ENCODE measurements at regions not wholly inside any gene's neighbourhood (a gene's known extent, or its start where the extent isn't known, plus 50 kb on each side); places are given as distances from the start of the nearest gene placed in this dataset.

- DNase-seq (ENCODE audit: low spot score, unreplicated experiment), result no peak
- Mint-ChIP-seq H3K4me1 (ENCODE audit: low read depth) (peaks cover 4% of the 10 kb centered on the region), H3K9me3 (ENCODE audit: low read depth) (peaks cover 3% of the 10 kb centered on the region)
Observed at GRCh38 chr11:98104249-98104648, 916.5 kb upstream of the CNTN5 start.

GRCh38 chr11:98107736-98108135 is 913.0 kb upstream of the CNTN5 start:
- TF ChIP-seq CTCF (IDR thresholded peaks at IDR 0.05; ENCODE audit: unreplicated experiment), result no peak
- H3K36me3 Mint-ChIP-seq (ENCODE audit: insufficient read depth), result no peaks in the 10 kb centered on the region
- peaks cover 8% of the 10 kb centered on the region for H3K27me3 Mint-ChIP-seq
- H3K27ac Mint-ChIP-seq, result no peak overlapping the region
- H3K4me3 Mint-ChIP-seq (ENCODE audit: low read depth), result no peak overlapping the region
- DNase-seq (ENCODE audit: low spot score, unreplicated experiment), result no peak
- no peaks in the 10 kb centered on the region for H3K9me3 Mint-ChIP-seq (ENCODE audit: low read depth)
- peaks cover 4% of the 10 kb centered on the region for H3K4me1 Mint-ChIP-seq (ENCODE audit: low read depth)

More at GRCh38 chr11:98104249-98104648, 916.5 kb upstream of the CNTN5 start:
- Mint-ChIP-seq H3K27me3 (no peaks in the 10 kb centered on the region), H3K27ac (no peak overlapping the region), H3K4me3 (ENCODE audit: low read depth) (no peak overlapping the region), H3K36me3 (ENCODE audit: insufficient read depth) (no peaks in the 10 kb centered on the region)
- no peak for TF ChIP-seq CTCF (IDR thresholded peaks at IDR 0.05; ENCODE audit: unreplicated experiment)

GRCh38 chr11:98110030-98110429 is 910.7 kb upstream of the CNTN5 start:
- no peak overlapping the region for H3K27ac Mint-ChIP-seq
- TF ChIP-seq CTCF (IDR thresholded peaks at IDR 0.05; ENCODE audit: unreplicated experiment), result no peak
- no peak for DNase-seq (ENCODE audit: low spot score, unreplicated experiment)
- H3K27me3 Mint-ChIP-seq, result peaks cover 8% of the 10 kb centered on the region
- H3K4me3 Mint-ChIP-seq (ENCODE audit: low read depth), result no peak overlapping the region
- H3K36me3 Mint-ChIP-seq (ENCODE audit: insufficient read depth), result no peaks in the 10 kb centered on the region
- H3K4me1 Mint-ChIP-seq (ENCODE audit: low read depth), result peaks cover 4% of the 10 kb centered on the region
- no peaks in the 10 kb centered on the region for H3K9me3 Mint-ChIP-seq (ENCODE audit: low read depth)

- peak overlapping the region; percentile 34 for H3K27ac Mint-ChIP-seq
- no peak overlapping the region for H3K4me3 Mint-ChIP-seq (ENCODE audit: low read depth)
- H3K4me1 Mint-ChIP-seq (ENCODE audit: low read depth), result peaks cover 9% of the 10 kb centered on the region
Observed at GRCh38 chr11:98115873-98116272, 904.9 kb upstream of the CNTN5 start.

GRCh38 chr11:98130117-98130625 is 890.6 kb upstream of the CNTN5 start:
- Mint-ChIP-seq H3K36me3 (ENCODE audit: insufficient read depth) (no peaks in the 10 kb centered on the region), H3K4me1 (ENCODE audit: low read depth) (no peaks in the 10 kb centered on the region), H3K4me3 (ENCODE audit: low read depth) (no peak overlapping the region), H3K9me3 (ENCODE audit: low read depth) (peaks cover 16% of the 10 kb centered on the region), H3K27me3 (no peaks in the 10 kb centered on the region), H3K27ac (no peak overlapping the region)
- no peak for DNase-seq (ENCODE audit: low spot score, unreplicated experiment)
- TF ChIP-seq CTCF (IDR thresholded peaks at IDR 0.05; ENCODE audit: unreplicated experiment), result no peak

More at GRCh38 chr11:98115873-98116272, 904.9 kb upstream of the CNTN5 start:
- TF ChIP-seq CTCF (IDR thresholded peaks at IDR 0.05; ENCODE audit: unreplicated experiment), result no peak
- Mint-ChIP-seq H3K27me3 (no peaks in the 10 kb centered on the region), H3K36me3 (ENCODE audit: insufficient read depth) (no peaks in the 10 kb centered on the region), H3K9me3 (ENCODE audit: low read depth) (peaks cover 7% of the 10 kb centered on the region)
- DNase-seq (ENCODE audit: low spot score, unreplicated experiment), result no peak

All from progenitor cell of endocrine pancreas (in vitro differentiated cells).